HepG2 (cell line): ENCODE measurements at regions not wholly inside any gene's neighbourhood (a gene's known extent, or its start where the extent isn't known, plus 50 kb on each side); places are given as distances from the start of the nearest gene placed in this dataset.

Source experiments
- ATAC-seq: fragments of 200-7000 bp; cut with Tn5 transposase; 3 replicates; pipeline ENCODE4 v1.9.1; 2020; ENCODE audit warnings: mild to moderate bottlenecking, moderate library complexity
- BruUV-seq: library from RNA; stranded (reverse); fragments of 400-500 nt; replicated peaks from 2 replicates; lab custom pipeline; 2021; lab: Mats Ljungman, UMichigan
- CTCF ChIA-PET: fragments of 300-600 bp; formaldehyde crosslinking; extraction: SDS; loops from one replicate; lab custom pipeline; 2021; ENCODE audit warnings: low total read pairs, inconsistent platforms, low intra/inter-chr PET ratio; lab: Yijun Ruan, JAX
- POLR2A ChIA-PET: fragments of 350-600 bp; sonication (Branson Sonifier 250); formaldehyde crosslinking; loops from one replicate; lab custom pipeline; 2020; ENCODE audit warnings: antibody characterized with exemption, inconsistent platforms; lab: Yijun Ruan, JAX
- DNase-seq: peaks from one replicate; pipeline ENCODE4 v3.0.0-alpha.2; 2015; ENCODE audit warnings: low spot score
- FAIRE-seq: peaks from 3 replicates; lab custom pipeline; 2011; peaks lifted over from hg19 to GRCh38; lab: Jason Lieb, UNC
- H2AFZ ChIP-seq: one replicate; pipeline ENCODE4 v1.6.1; 2011; ENCODE audit warnings: low read length, inconsistent platforms
- H3K27ac ChIP-seq: fragments of 300-600 bp; 3 replicates; pipeline ENCODE4 v1.8.0; 2011; ENCODE audit warnings: mixed run types, mild to moderate bottlenecking, mixed read lengths, low read length, inconsistent platforms; ENCODE audit not compliant: insufficient read depth; ENCODE audit errors: extremely low read length
- H3K27me3 ChIP-seq, 2 experiments: fragments of 200-600 bp in 1 of 2; 2 replicates in 1 of 2; 3 replicates in 1 of 2; pipeline versions ENCODE4 v1.6.0 to v1.8.0; 2011; ENCODE audit warnings: low read length in 2 of 2, mild to moderate bottlenecking in 2 of 2, moderate library complexity in 2 of 2, inconsistent platforms in 1 of 2; ENCODE audit not compliant: insufficient read depth in 2 of 2, control insufficient read depth in 1 of 2
- H3K36me3 ChIP-seq, 2 experiments: fragments of 200-600 bp in 1 of 2; replicated peaks in 1 of 2; 2 replicates in 1 of 2; 3 replicates in 1 of 2; pipeline versions ENCODE4 v1.5.1 to v1.8.0; 2011; ENCODE audit warnings: low read length in 2 of 2, inconsistent platforms in 1 of 2; ENCODE audit not compliant: insufficient read depth in 2 of 2, control insufficient read depth in 1 of 2
- H3K4me1 ChIP-seq: 2 replicates; pipeline ENCODE4 v1.5.1; 2012; ENCODE audit warnings: low read length, inconsistent platforms; ENCODE audit not compliant: insufficient read depth
- H3K4me2 ChIP-seq: 2 replicates; pipeline ENCODE4 v1.6.0; 2011; ENCODE audit warnings: low read depth, low read length, inconsistent platforms
- H3K4me3 ChIP-seq, 3 experiments: fragments of 200-600 bp in 1 of 3; sonication (generic), shearing (Covaris generic) in 1 of 3; replicated peaks in 1 of 3; 2 replicates each; pipeline ENCODE4 v1.5.1; 2011 to 2016; ENCODE audit warnings: low read length in 3 of 3, inconsistent platforms in 2 of 3, low read depth in 2 of 3, mild to moderate bottlenecking in 2 of 3, control low read depth in 1 of 3, mixed read lengths in 1 of 3; ENCODE audit not compliant: insufficient read depth in 1 of 3
- H3K79me2 ChIP-seq: one replicate; pipeline ENCODE4 v1.6.1; 2011; ENCODE audit warnings: low read length, inconsistent platforms; ENCODE audit not compliant: insufficient read depth
- H3K9ac ChIP-seq: 2 replicates; pipeline ENCODE4 v1.6.0; 2011; ENCODE audit warnings: mild to moderate bottlenecking, low read depth, low read length, inconsistent platforms; ENCODE audit not compliant: insufficient read depth
- H3K9me3 ChIP-seq: 2 replicates; pipeline ENCODE4 v1.5.1; 2012; ENCODE audit warnings: mild to moderate bottlenecking, low read length
- H4K20me1 ChIP-seq: 2 replicates; pipeline ENCODE4 v1.6.0; 2011; ENCODE audit warnings: inconsistent platforms, mild to moderate bottlenecking, low read length, moderate library complexity; ENCODE audit not compliant: insufficient read depth
- ATF7-NPFF ChIP-seq: sonication (generic); formaldehyde crosslinking; IDR thresholded peaks from 2 replicates; pipeline ENCODE4 v1.8.1; 2023; ENCODE audit warnings: mild to moderate bottlenecking, low read depth, missing genetic modification reagents, moderate library complexity
- CEBPB ChIP-seq: IDR thresholded peaks from 2 replicates; pipeline ENCODE4 v1.6.1; 2011; ENCODE audit warnings: low read depth, low read length, improper control_type of control experiment, borderline replicate concordance
- CENPX ChIP-seq: sonication (generic); formaldehyde crosslinking; IDR thresholded peaks from 2 replicates; pipeline ENCODE4 v1.9.0; 2021; ENCODE audit warnings: mild to moderate bottlenecking, missing genetic modification reagents, moderate library complexity
- CHCHD3 ChIP-seq: sonication (generic); formaldehyde crosslinking; IDR thresholded peaks from 2 replicates; pipeline ENCODE4 v1.8.0; 2022; ENCODE audit warnings: mild to moderate bottlenecking, missing genetic modification reagents, moderate library complexity
- KDM1A ChIP-seq: IDR thresholded peaks from 2 replicates; pipeline ENCODE4 v1.6.1; 2016; ENCODE audit warnings: missing compliant biosample characterization
- MTF2 ChIP-seq: sonication (generic); formaldehyde crosslinking; IDR thresholded peaks from 2 replicates; pipeline ENCODE4 v1.5.0; 2020; ENCODE audit warnings: missing genetic modification reagents, borderline replicate concordance
- PBX2 ChIP-seq: IDR thresholded peaks from 2 replicates; pipeline ENCODE4 v1.6.1; 2016; ENCODE audit warnings: control low read depth
- RELA ChIP-seq: sonication (generic); formaldehyde crosslinking; IDR thresholded peaks from 2 replicates; pipeline ENCODE4 v1.4.0; 2020; ENCODE audit warnings: missing genetic modification reagents
- SIX1 ChIP-seq: sonication (generic); formaldehyde crosslinking; IDR thresholded peaks from 2 replicates; pipeline ENCODE4 v1.4.0; 2020; ENCODE audit warnings: missing genetic modification reagents, borderline replicate concordance
- SNAPC2 ChIP-seq: sonication (generic); formaldehyde crosslinking; IDR thresholded peaks from 2 replicates; pipeline ENCODE4 v1.8.1; 2022; ENCODE audit warnings: mild to moderate bottlenecking, missing genetic modification reagents
- TCF7 ChIP-seq: sonication (generic); IDR thresholded peaks from 2 replicates; pipeline ENCODE4 v1.6.1; 2016; ENCODE audit warnings: antibody characterized with exemption, low read depth
- TRIM24 ChIP-seq: sonication (generic); formaldehyde crosslinking; IDR thresholded peaks from 2 replicates; pipeline ENCODE4 v1.8.0; 2022; ENCODE audit warnings: mild to moderate bottlenecking, missing genetic modification reagents
- ZBTB21 ChIP-seq: sonication (generic); formaldehyde crosslinking; IDR thresholded peaks from 2 replicates; pipeline ENCODE4 v1.4.0; 2020; ENCODE audit warnings: missing genetic modification reagents
- ZMYM4 ChIP-seq: sonication (generic); formaldehyde crosslinking; IDR thresholded peaks from 2 replicates; pipeline ENCODE4 v1.8.1; 2023; ENCODE audit warnings: mild to moderate bottlenecking, missing genetic modification reagents
- ZNF124 ChIP-seq: sonication (generic); formaldehyde crosslinking; IDR thresholded peaks from 2 replicates; pipeline ENCODE4 v1.4.0; 2020; ENCODE audit warnings: missing genetic modification reagents
- ZNF512 ChIP-seq: sonication (generic); formaldehyde crosslinking; IDR thresholded peaks from 2 replicates; pipeline ENCODE4 v1.4.0; 2020; ENCODE audit warnings: mild to moderate bottlenecking, missing genetic modification reagents
- WGBS: methylation state at CpG from one replicate; pipeline ENCODE4 v1.1.6; 2017; ENCODE audit warnings: low lambda C conversion rate; 5-methylcytosine and 5-hydroxymethylcytosine counted together
- in situ Hi-C: cut with HindIII; loops from 2 replicates; pipeline ENCODE4 v1.10.0; 2017; ENCODE audit warnings: low pct_unique_long_range_greater_than_20kb; ENCODE audit not compliant: extremely low pct_ligation_motif_present
- intact Hi-C: fragments of 100-400 bp; cut with micrococcal nuclease; formaldehyde crosslinking; loops from one replicate; pipeline ENCODE4 v1.10.0; 2022; ENCODE audit not compliant: unreplicated experiment
- TF ChIP-seq, protein P1 (sequence below): sonication (generic); formaldehyde crosslinking; IDR thresholded peaks from 2 replicates; pipeline ENCODE4 v1.4.0; 2020; ENCODE audit warnings: mild to moderate bottlenecking, low read depth, missing genetic modification reagents
- TF ChIP-seq, protein P2 (sequence below): sonication (generic); formaldehyde crosslinking; IDR thresholded peaks from 2 replicates; pipeline ENCODE4 v1.4.0; 2020; ENCODE audit warnings: missing genetic modification reagents, borderline replicate concordance

GRCh38 chr12:90010089-90010488, 301.5 kb upstream of the ATP2B1 start:
- Histone ChIP-seq H4K20me1 (no peaks in the 10 kb centered on the region), H3K4me1 (no peaks in the 10 kb centered on the region), H3K36me3 (no peaks in the 10 kb centered on the region), H3K27me3 (no peaks in the 10 kb centered on the region), H2AFZ (no peak overlapping the region), H3K9me3 (no peaks in the 10 kb centered on the region), H3K4me3 (no peak overlapping the region), H3K4me2 (no peak overlapping the region), H3K9ac (no peak overlapping the region), H3K27ac (no peak overlapping the region), H3K79me2 (no peaks in the 10 kb centered on the region)
- intact Hi-C loops = no loop called here
- in situ Hi-C loops = no loop called here
- ChIA-PET POLR2A (no interaction called here), CTCF (no interaction called here)
- DNase-seq (no peak), ATAC-seq (no peak), FAIRE-seq (no peak)
- BruUV-seq = no TSS peak
- WGBS = 0% methylated on average over 3 of the region's 3 CpGs
- TF ChIP-seq ZNF124 (CRISPR knock-in tag) (no peak), KDM1A (CRISPR knock-in tag) (no peak), MTF2 (CRISPR knock-in tag) (no peak), PBX2 (no peak), ZBTB21 (no peak), TCF7 (no peak), RELA (CRISPR knock-in tag) (no peak), SNAPC2 (no peak), ZNF512 (CRISPR knock-in tag) (no peak), CENPX (no peak), SIX1 (no peak), ATF7-NPFF (no peak), CEBPB (no peak), TRIM24 (no peak), CHCHD3 (CRISPR knock-in tag) (no peak), ZMYM4 (CRISPR knock-in tag) (no peak)
- TF ChIP-seq, protein P1, sequence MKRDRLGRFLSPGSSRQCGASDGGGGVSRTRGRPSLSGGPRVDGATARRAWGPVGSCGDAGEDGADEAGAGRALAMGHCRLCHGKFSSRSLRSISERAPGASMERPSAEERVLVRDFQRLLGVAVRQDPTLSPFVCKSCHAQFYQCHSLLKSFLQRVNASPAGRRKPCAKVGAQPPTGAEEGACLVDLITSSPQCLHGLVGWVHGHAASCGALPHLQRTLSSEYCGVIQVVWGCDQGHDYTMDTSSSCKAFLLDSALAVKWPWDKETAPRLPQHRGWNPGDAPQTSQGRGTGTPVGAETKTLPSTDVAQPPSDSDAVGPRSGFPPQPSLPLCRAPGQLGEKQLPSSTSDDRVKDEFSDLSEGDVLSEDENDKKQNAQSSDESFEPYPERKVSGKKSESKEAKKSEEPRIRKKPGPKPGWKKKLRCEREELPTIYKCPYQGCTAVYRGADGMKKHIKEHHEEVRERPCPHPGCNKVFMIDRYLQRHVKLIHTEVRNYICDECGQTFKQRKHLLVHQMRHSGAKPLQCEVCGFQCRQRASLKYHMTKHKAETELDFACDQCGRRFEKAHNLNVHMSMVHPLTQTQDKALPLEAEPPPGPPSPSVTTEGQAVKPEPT (CRISPR knock-in tag) = no peak
- TF ChIP-seq, protein P2, sequence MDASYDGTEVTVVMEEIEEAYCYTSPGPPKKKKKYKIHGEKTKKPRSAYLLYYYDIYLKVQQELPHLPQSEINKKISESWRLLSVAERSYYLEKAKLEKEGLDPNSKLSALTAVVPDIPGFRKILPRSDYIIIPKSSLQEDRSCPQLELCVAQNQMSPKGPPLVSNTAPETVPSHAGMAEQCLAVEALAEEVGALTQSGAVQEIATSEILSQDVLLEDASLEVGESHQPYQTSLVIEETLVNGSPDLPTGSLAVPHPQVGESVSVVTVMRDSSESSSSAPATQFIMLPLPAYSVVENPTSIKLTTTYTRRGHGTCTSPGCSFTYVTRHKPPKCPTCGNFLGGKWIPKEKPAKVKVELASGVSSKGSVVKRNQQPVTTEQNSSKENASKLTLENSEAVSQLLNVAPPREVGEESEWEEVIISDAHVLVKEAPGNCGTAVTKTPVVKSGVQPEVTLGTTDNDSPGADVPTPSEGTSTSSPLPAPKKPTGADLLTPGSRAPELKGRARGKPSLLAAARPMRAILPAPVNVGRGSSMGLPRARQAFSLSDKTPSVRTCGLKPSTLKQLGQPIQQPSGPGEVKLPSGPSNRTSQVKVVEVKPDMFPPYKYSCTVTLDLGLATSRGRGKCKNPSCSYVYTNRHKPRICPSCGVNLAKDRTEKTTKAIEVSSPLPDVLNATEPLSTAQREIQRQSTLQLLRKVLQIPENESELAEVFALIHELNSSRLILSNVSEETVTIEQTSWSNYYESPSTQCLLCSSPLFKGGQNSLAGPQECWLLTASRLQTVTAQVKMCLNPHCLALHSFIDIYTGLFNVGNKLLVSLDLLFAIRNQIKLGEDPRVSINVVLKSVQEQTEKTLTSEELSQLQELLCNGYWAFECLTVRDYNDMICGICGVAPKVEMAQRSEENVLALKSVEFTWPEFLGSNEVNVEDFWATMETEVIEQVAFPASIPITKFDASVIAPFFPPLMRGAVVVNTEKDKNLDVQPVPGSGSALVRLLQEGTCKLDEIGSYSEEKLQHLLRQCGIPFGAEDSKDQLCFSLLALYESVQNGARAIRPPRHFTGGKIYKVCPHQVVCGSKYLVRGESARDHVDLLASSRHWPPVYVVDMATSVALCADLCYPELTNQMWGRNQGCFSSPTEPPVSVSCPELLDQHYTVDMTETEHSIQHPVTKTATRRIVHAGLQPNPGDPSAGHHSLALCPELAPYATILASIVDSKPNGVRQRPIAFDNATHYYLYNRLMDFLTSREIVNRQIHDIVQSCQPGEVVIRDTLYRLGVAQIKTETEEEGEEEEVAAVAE (CRISPR knock-in tag) = no peak
